ENCODE measurements at regions not wholly inside any gene's neighbourhood (a gene's known extent, or its start where the extent isn't known, plus 50 kb on each side); places are given as distances from the start of the nearest gene placed in this dataset.

GRCh38 chr4:188197566-188197965, 58.3 kb downstream of the TRIML1 start:
- DNase-seq (ENCODE audit: low read depth in 3 of 3, low spot score in 2 of 3) = no peak

- DNase-seq (ENCODE audit: low read depth in 3 of 3, low spot score in 2 of 3) = no peak
Measured at GRCh38 chr4:188198982-188199792, 59.9 kb downstream of the TRIML1 start.

GRCh38 chr4:188201851-188202250, 62.6 kb downstream of the TRIML1 start:
- DNase-seq (ENCODE audit: low read depth in 3 of 3, low spot score in 2 of 3) = no peak

- no peak for DNase-seq (ENCODE audit: low read depth in 3 of 3, low spot score in 2 of 3)
Measured at GRCh38 chr4:188206783-188207182, 67.5 kb downstream of the TRIML1 start.

- DNase-seq (ENCODE audit: low read depth in 3 of 3, low spot score in 2 of 3) = no peak
Measured at GRCh38 chr4:188214861-188215260, 75.6 kb downstream of the TRIML1 start.

- no peak for DNase-seq (ENCODE audit: low read depth in 3 of 3, low spot score in 2 of 3)
Measured at GRCh38 chr4:188218392-188218791, 79.2 kb downstream of the TRIML1 start.

GRCh38 chr4:188220006-188220405, 80.8 kb downstream of the TRIML1 start:
- no peak for DNase-seq (ENCODE audit: low read depth in 3 of 3, low spot score in 2 of 3)

- DNase-seq (ENCODE audit: low read depth in 3 of 3, low spot score in 2 of 3) = no peak
Measured at GRCh38 chr4:188221090-188221489, 81.8 kb downstream of the TRIML1 start.

GRCh38 chr4:188228279-188228678, 89.0 kb downstream of the TRIML1 start:
- no peak for DNase-seq (ENCODE audit: low read depth in 3 of 3, low spot score in 2 of 3)

- no peak for DNase-seq (ENCODE audit: low read depth in 3 of 3, low spot score in 2 of 3)
Measured at GRCh38 chr4:188232428-188232827, 93.2 kb downstream of the TRIML1 start.

- DNase-seq (ENCODE audit: low read depth in 3 of 3, low spot score in 2 of 3) = no peak
Measured at GRCh38 chr4:188242041-188242440, 102.8 kb downstream of the TRIML1 start.

- no peak for DNase-seq (ENCODE audit: low read depth in 3 of 3, low spot score in 2 of 3)
Measured at GRCh38 chr4:188245651-188246050, 106.4 kb downstream of the TRIML1 start.

- no peak for DNase-seq (ENCODE audit: low read depth in 3 of 3, low spot score in 2 of 3)
Measured at GRCh38 chr4:188246488-188246887, 107.2 kb downstream of the TRIML1 start.

GRCh38 chr4:188254211-188254610, 115.0 kb downstream of the TRIML1 start:
- no peak for DNase-seq (ENCODE audit: low read depth in 3 of 3, low spot score in 2 of 3)

- no peak for DNase-seq (ENCODE audit: low read depth in 3 of 3, low spot score in 2 of 3)
Measured at GRCh38 chr4:188262464-188262863, 123.2 kb downstream of the TRIML1 start.

- no peak for DNase-seq (ENCODE audit: low read depth in 3 of 3, low spot score in 2 of 3)
Measured at GRCh38 chr4:188263321-188263720, 124.1 kb downstream of the TRIML1 start.

GRCh38 chr4:188266386-188266785, 127.1 kb downstream of the TRIML1 start:
- no peak for DNase-seq (ENCODE audit: low read depth in 3 of 3, low spot score in 2 of 3)

- DNase-seq (ENCODE audit: low read depth in 3 of 3, low spot score in 2 of 3) = no peak
Measured at GRCh38 chr4:188268131-188268908, 129.1 kb downstream of the TRIML1 start.

- DNase-seq (ENCODE audit: low read depth in 3 of 3, low spot score in 2 of 3) = no peak
Measured at GRCh38 chr4:188270273-188271069, 131.2 kb downstream of the TRIML1 start.

GRCh38 chr4:188275686-188276085, 136.4 kb downstream of the TRIML1 start:
- no peak for DNase-seq (ENCODE audit: low read depth in 3 of 3, low spot score in 2 of 3)

GRCh38 chr4:188279184-188279583, 139.9 kb downstream of the TRIML1 start:
- no peak for DNase-seq (ENCODE audit: low read depth in 3 of 3, low spot score in 2 of 3)
